OCI-LY7 (cell line): ENCODE measurements at regions not wholly inside any gene's neighbourhood (a gene's known extent, or its start where the extent isn't known, plus 50 kb on each side); places are given as distances from the start of the nearest gene placed in this dataset.

Source experiments
- BruUV-seq: library from RNA; stranded (reverse); fragments of 400-500 nt; replicated peaks from 2 replicates; lab custom pipeline; 2021; lab: Mats Ljungman, UMichigan
- CTCF ChIA-PET: fragments of 300-600 bp; sonication (Branson Sonifier 250); formaldehyde crosslinking; loops from one replicate; lab custom pipeline; 2022; ENCODE audit warnings: antibody characterized with exemption; ENCODE audit not compliant: unreplicated experiment; lab: Charles Lee
- POLR2A ChIA-PET: fragments of 300-600 bp; sonication (Branson Sonifier 250); formaldehyde crosslinking; loops from one replicate; lab custom pipeline; 2022; ENCODE audit warnings: antibody characterized with exemption; lab: Charles Lee
- DNase-seq: peaks from one replicate; pipeline ENCODE4 v3.0.0-alpha.2; 2015; ENCODE audit warnings: low spot score
- H2AFZ ChIP-seq: fragments of 200-600 bp; sonication (generic), shearing (Covaris generic); 2 replicates; pipeline ENCODE4 v1.6.1; 2014; ENCODE audit warnings: mild to moderate bottlenecking, antibody characterized with exemption, low read length, moderate library complexity
- H3K27ac ChIP-seq: fragments of 200-600 bp; sonication (generic); 2 replicates; pipeline ENCODE4 v1.5.1; 2014; ENCODE audit warnings: mixed run types, low read depth, mild to moderate bottlenecking, moderate library complexity, low read length, inconsistent platforms; ENCODE audit not compliant: poor library complexity, severe bottlenecking
- H3K36me3 ChIP-seq: fragments of 200-600 bp; sonication (generic); 2 replicates; pipeline ENCODE4 v1.6.1; 2014; ENCODE audit warnings: mild to moderate bottlenecking, antibody characterized with exemption, low read length, moderate library complexity, mixed read lengths; ENCODE audit not compliant: insufficient read depth
- H3K4me1 ChIP-seq: fragments of 200-600 bp; sonication (generic); 2 replicates; pipeline ENCODE4 v1.5.1; 2014; ENCODE audit warnings: mild to moderate bottlenecking, low read length; ENCODE audit not compliant: insufficient read depth, poor library complexity, severe bottlenecking
- H3K4me2 ChIP-seq: fragments of 200-600 bp; sonication (generic); 2 replicates; pipeline ENCODE4 v1.6.1; 2014; ENCODE audit warnings: mild to moderate bottlenecking, low read length
- H3K4me3 ChIP-seq: fragments of 200-600 bp; sonication (generic); 2 replicates; pipeline ENCODE4 v1.5.1; 2014; ENCODE audit warnings: mild to moderate bottlenecking, low read depth, low read length; ENCODE audit not compliant: poor library complexity, severe bottlenecking
- H3K79me2 ChIP-seq: fragments of 200-600 bp; sonication (generic); 2 replicates; pipeline ENCODE4 v1.6.1; 2016; ENCODE audit warnings: low read depth, mild to moderate bottlenecking, low read length, moderate library complexity, mixed read lengths; ENCODE audit not compliant: insufficient read depth
- H3K9me2 ChIP-seq: fragments of 200-600 bp; sonication (generic); 2 replicates; pipeline ENCODE4 v1.6.1; 2016; ENCODE audit warnings: mild to moderate bottlenecking, low read length, mixed read lengths; ENCODE audit not compliant: insufficient read depth
- H3K9me3 ChIP-seq: fragments of 200-600 bp; sonication (generic); 2 replicates; pipeline ENCODE4 v1.6.1; 2014; ENCODE audit warnings: mild to moderate bottlenecking, mixed run types, low read length, mixed read lengths
- H4K20me1 ChIP-seq: fragments of 200-600 bp; sonication (generic); 2 replicates; pipeline ENCODE4 v1.6.1; 2014; ENCODE audit warnings: mild to moderate bottlenecking, antibody characterized with exemption, low read length, moderate library complexity, mixed read lengths; ENCODE audit not compliant: insufficient read depth
- EZH2phosphoT487 ChIP-seq: fragments of 200-600 bp; sonication (generic); IDR thresholded peaks from 2 replicates; pipeline ENCODE4 v1.6.1; 2018; ENCODE audit warnings: low read depth, borderline replicate concordance, mild to moderate bottlenecking, mixed run types, antibody characterized with exemption, low read length, moderate library complexity, mixed read lengths
- intact Hi-C: fragments of 100-400 bp; cut with micrococcal nuclease; formaldehyde crosslinking; loops from one replicate; pipeline ENCODE4 v1.10.0; 2022; ENCODE audit not compliant: unreplicated experiment
- TF ChIP-seq, protein P1 (sequence below): fragments of 200-600 bp; sonication (generic); conservative IDR thresholded peaks from 2 replicates; pipeline ENCODE4 v1.5.1; 2014; ENCODE audit warnings: mild to moderate bottlenecking, antibody characterized with exemption, low read length, moderate library complexity, mixed read lengths

GRCh38 chr4:183384983-183385382, 59.5 kb upstream of the CDKN2AIP start:
- POLR2A ChIA-PET: no interaction called here
- H3K4me2 ChIP-seq: no peak overlapping the region
- no peak overlapping the region for H2AFZ ChIP-seq
- CTCF ChIA-PET: no interaction called here
- H3K27ac ChIP-seq: no peak overlapping the region
- BruUV-seq: no TSS peak
- no peak for TF ChIP-seq EZH2phosphoT487
- TF ChIP-seq, protein P1, sequence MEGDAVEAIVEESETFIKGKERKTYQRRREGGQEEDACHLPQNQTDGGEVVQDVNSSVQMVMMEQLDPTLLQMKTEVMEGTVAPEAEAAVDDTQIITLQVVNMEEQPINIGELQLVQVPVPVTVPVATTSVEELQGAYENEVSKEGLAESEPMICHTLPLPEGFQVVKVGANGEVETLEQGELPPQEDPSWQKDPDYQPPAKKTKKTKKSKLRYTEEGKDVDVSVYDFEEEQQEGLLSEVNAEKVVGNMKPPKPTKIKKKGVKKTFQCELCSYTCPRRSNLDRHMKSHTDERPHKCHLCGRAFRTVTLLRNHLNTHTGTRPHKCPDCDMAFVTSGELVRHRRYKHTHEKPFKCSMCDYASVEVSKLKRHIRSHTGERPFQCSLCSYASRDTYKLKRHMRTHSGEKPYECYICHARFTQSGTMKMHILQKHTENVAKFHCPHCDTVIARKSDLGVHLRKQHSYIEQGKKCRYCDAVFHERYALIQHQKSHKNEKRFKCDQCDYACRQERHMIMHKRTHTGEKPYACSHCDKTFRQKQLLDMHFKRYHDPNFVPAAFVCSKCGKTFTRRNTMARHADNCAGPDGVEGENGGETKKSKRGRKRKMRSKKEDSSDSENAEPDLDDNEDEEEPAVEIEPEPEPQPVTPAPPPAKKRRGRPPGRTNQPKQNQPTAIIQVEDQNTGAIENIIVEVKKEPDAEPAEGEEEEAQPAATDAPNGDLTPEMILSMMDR: no peak
- no peaks in the 10 kb centered on the region for H3K4me1 ChIP-seq
- H4K20me1 ChIP-seq: no peaks in the 10 kb centered on the region
- H3K36me3 ChIP-seq: no peaks in the 10 kb centered on the region
- H3K4me3 ChIP-seq: no peak overlapping the region
- no peak for DNase-seq
- peaks cover 14% of the 10 kb centered on the region; the same call in 1 of the 2 replicates for H3K9me3 ChIP-seq
- intact Hi-C loops: no loop called here
- H3K79me2 ChIP-seq: no peaks in the 10 kb centered on the region
- H3K9me2 ChIP-seq: no peaks in the 10 kb centered on the region

DNA sequence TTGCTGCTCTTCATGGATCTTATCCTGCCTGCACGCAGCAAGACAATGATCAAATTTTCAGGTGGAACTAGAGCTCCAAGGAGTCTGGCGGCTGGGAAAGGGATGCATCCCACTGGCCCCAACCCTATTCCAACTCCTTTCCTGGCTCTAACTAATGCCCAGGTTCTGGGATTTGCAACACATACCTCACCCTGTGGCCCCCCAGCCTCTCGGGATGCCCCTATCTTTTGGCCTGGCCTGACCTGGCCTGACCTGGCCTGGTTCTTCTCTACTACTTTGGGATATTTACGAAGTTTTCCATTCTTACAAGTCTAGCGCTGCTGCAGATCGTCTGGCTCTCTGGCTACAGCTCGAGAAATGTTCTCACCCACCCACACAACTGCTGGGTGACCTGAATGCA, 56.4 kb upstream of the CDKN2AIP start:
- Histone ChIP-seq H3K4me3 (no peak overlapping the region), H3K4me2 (no peak overlapping the region), H3K79me2 (no peaks in the 10 kb centered on the region), H3K9me2 (no peaks in the 10 kb centered on the region), H2AFZ (no peak overlapping the region), H3K36me3 (no peaks in the 10 kb centered on the region), H4K20me1 (no peaks in the 10 kb centered on the region), H3K4me1 (no peaks in the 10 kb centered on the region), H3K27ac (no peak overlapping the region), H3K9me3 (peaks cover 14% of the 10 kb centered on the region; the same call in 1 of the 2 replicates)
- TF ChIP-seq, protein P1: no peak
- TF ChIP-seq EZH2phosphoT487: no peak
- no peak for DNase-seq
- ChIA-PET POLR2A (no interaction called here), CTCF (no interaction called here)
- intact Hi-C loops: no loop called here
- BruUV-seq: no TSS peak

- no peak overlapping the region for H3K4me2 ChIP-seq
- H3K4me1 ChIP-seq: no peaks in the 10 kb centered on the region
- ChIA-PET CTCF (interaction anchor here (0.6 kb wide), 1 partner anchor 276 kb away, joined by 3 read pairs; no protein-coding TSS in a partner anchor), POLR2A (no interaction called here)
- no peaks in the 10 kb centered on the region for H3K36me3 ChIP-seq
- intact Hi-C loops: no loop called here
- no peaks in the 10 kb centered on the region for H4K20me1 ChIP-seq
- H2AFZ ChIP-seq: no peak overlapping the region
- BruUV-seq: no TSS peak
- no peak for DNase-seq
- no peak overlapping the region for H3K27ac ChIP-seq
- no peaks in the 10 kb centered on the region for H3K79me2 ChIP-seq
- H3K9me3 ChIP-seq: peaks cover 14% of the 10 kb centered on the region; the same call in 1 of the 2 replicates
- TF ChIP-seq, protein P1: no peak
- TF ChIP-seq EZH2phosphoT487: no peak
- H3K9me2 ChIP-seq: no peaks in the 10 kb centered on the region
- H3K4me3 ChIP-seq: no peak overlapping the region
Measured at GRCh38 chr4:183388777-183389176, 55.7 kb upstream of the CDKN2AIP start.
